Transverse colon (tissue), 3 donors: ENCODE measurements at regions not wholly inside any gene's neighbourhood (a gene's known extent, or its start where the extent isn't known, plus 50 kb on each side); places are given as distances from the start of the nearest gene placed in this dataset.

Experiments
- CTCF ChIP-seq, 5 experiments: fragments of 200-600 bp in 3 of 5; fragments of 450-650 bp in 2 of 5; sonication (generic) in 3 of 5; IDR thresholded peaks; 1 replicate in 2 of 5; 2 replicates in 3 of 5; pipeline ENCODE4 v1.5.1; 2016 to 2017; ENCODE audit warnings: antibody characterized with exemption in 5 of 5, inconsistent platforms in 3 of 5, mild to moderate bottlenecking in 2 of 5, moderate library complexity in 1 of 5
- POLR2A ChIP-seq: fragments of 450-650 bp; IDR thresholded peaks from one replicate; pipeline ENCODE4 v1.6.1; 2016; ENCODE audit warnings: antibody characterized with exemption, mild to moderate bottlenecking, moderate library complexity

- TF ChIP-seq POLR2A (no peak), CTCF (IDR thresholded peaks at IDR 0.05) (no peak)
Observed at GRCh38 chr6:133705066-133705465, 183.8 kb upstream of the TCF21 start.
